Thoracic aorta (tissue), 2 donors: ENCODE measurements at regions not wholly inside any gene's neighbourhood (a gene's known extent, or its start where the extent isn't known, plus 50 kb on each side); places are given as distances from the start of the nearest gene placed in this dataset.

ENCODE experiments used
- ATAC-seq: fragments of 150-250 bp; one replicate; pipeline ENCODE4 v1.8.0; 2017; ENCODE audit warnings: low read depth; ENCODE audit not compliant: insufficient number of reproducible peaks, low FRiP score
- DNase-seq: peaks from one replicate; pipeline ENCODE4 v3.0.0-alpha.2; 2020; ENCODE audit warnings: low spot score
- H3K27ac ChIP-seq, 2 donors: fragments of 200-600 bp; sonication (generic); 1 replicate in 1 of 2; 2 replicates in 1 of 2; pipeline ENCODE4 v1.5.1; 2016; ENCODE audit warnings: mild to moderate bottlenecking in 2 of 2, moderate library complexity in 2 of 2
- H3K27me3 ChIP-seq: fragments of 200-600 bp; sonication (generic); replicated peaks from 2 replicates; pipeline ENCODE4 v1.6.0; 2016; ENCODE audit warnings: mild to moderate bottlenecking; ENCODE audit not compliant: insufficient read depth
- H3K36me3 ChIP-seq: fragments of 200-600 bp; sonication (generic); one replicate; pipeline ENCODE4 v1.5.1; 2016
- H3K4me1 ChIP-seq, 2 donors: fragments of 200-600 bp; sonication (generic); 1 replicate in 1 of 2; 2 replicates in 1 of 2; pipeline versions ENCODE4 v1.5.1 to v1.6.0; 2016; ENCODE audit warnings: low read depth in 2 of 2, mild to moderate bottlenecking in 1 of 2; ENCODE audit not compliant: control insufficient read depth in 1 of 2
- H3K4me3 ChIP-seq: fragments of 200-600 bp; sonication (generic); 2 replicates; pipeline ENCODE4 v1.5.1; 2016; ENCODE audit warnings: mild to moderate bottlenecking
- H3K9me3 ChIP-seq: fragments of 200-600 bp; sonication (generic); 2 replicates; pipeline ENCODE4 v1.5.1; 2016
- CTCF ChIP-seq: fragments of 200-600 bp; sonication (generic); IDR thresholded peaks from one replicate; pipeline ENCODE4 v1.5.1; 2019; ENCODE audit warnings: antibody characterized with exemption

- DNase-seq = no peak
- H3K36me3 ChIP-seq = no peaks in the 10 kb centered on the region
- H3K9me3 ChIP-seq = no peaks in the 10 kb centered on the region
- TF ChIP-seq CTCF = no peak
- no peak overlapping the region for H3K4me3 ChIP-seq
- ATAC-seq = no peak
- no peaks in the 10 kb centered on the region for H3K27me3 ChIP-seq
- H3K27ac ChIP-seq = no peak overlapping the region
- H3K4me1 ChIP-seq = no peaks in the 10 kb centered on the region
Observed at GRCh38 chr6:121963826-121964225, 435.6 kb upstream of the HSF2 start.

- no peaks in the 10 kb centered on the region for H3K9me3 ChIP-seq
- no peak overlapping the region for H3K4me3 ChIP-seq
- H3K36me3 ChIP-seq = no peaks in the 10 kb centered on the region
- DNase-seq = no peak
- no peak overlapping the region for H3K27ac ChIP-seq
- no peaks in the 10 kb centered on the region for H3K27me3 ChIP-seq
- no peak for TF ChIP-seq CTCF
- no peaks in the 10 kb centered on the region for H3K4me1 ChIP-seq
- no peak for ATAC-seq
Observed at GRCh38 chr6:121965739-121966138, 433.7 kb upstream of the HSF2 start.

GRCh38 chr6:121967631-121968030, 431.8 kb upstream of the HSF2 start:
- Histone ChIP-seq H3K36me3 (no peaks in the 10 kb centered on the region), H3K4me1 (peaks cover 0 to 5% of the 10 kb centered on the region in 2 donors), H3K4me3 (no peak overlapping the region), H3K9me3 (no peaks in the 10 kb centered on the region), H3K27ac (no peak overlapping the region), H3K27me3 (no peaks in the 10 kb centered on the region)
- ATAC-seq (no peak), DNase-seq (no peak)
- TF ChIP-seq CTCF = no peak

GRCh38 chr6:121971931-121972335, 427.5 kb upstream of the HSF2 start:
- Histone ChIP-seq H3K4me3 (no peak overlapping the region), H3K9me3 (no peaks in the 10 kb centered on the region), H3K4me1 (peaks cover 0 to 5% of the 10 kb centered on the region in 2 donors), H3K27me3 (no peaks in the 10 kb centered on the region), H3K27ac (no peak overlapping the region), H3K36me3 (no peaks in the 10 kb centered on the region)
- TF ChIP-seq CTCF = no peak
- ATAC-seq (no peak), DNase-seq (no peak)

- H3K27me3 ChIP-seq = no peaks in the 10 kb centered on the region
- DNase-seq = no peak
- H3K27ac ChIP-seq = no peak overlapping the region
- H3K9me3 ChIP-seq = no peaks in the 10 kb centered on the region
- no peaks in the 10 kb centered on the region for H3K4me1 ChIP-seq
- no peak for ATAC-seq
- H3K36me3 ChIP-seq = no peaks in the 10 kb centered on the region
- no peak overlapping the region for H3K4me3 ChIP-seq
- no peak for TF ChIP-seq CTCF
Observed at GRCh38 chr6:121984956-121985355, 414.5 kb upstream of the HSF2 start.
